ENCODE measurements at regions not wholly inside any gene's neighbourhood (a gene's known extent, or its start where the extent isn't known, plus 50 kb on each side); places are given as distances from the start of the nearest gene placed in this dataset.
"Not testable (repeated sequence)": the region's sequence is repeated elsewhere in the genome, so short reads cannot be mapped to it uniquely, and the experiment has no call there.

GRCh38 chr12:105888696-105889095, 250.1 kb downstream of the NUAK1 start:
- Mint-ChIP-seq H3K9me3 (no peaks in the 10 kb centered on the region), H3K4me1 (no peaks in the 10 kb centered on the region), H3K4me3 (no peak overlapping the region), H3K27me3 (no peaks in the 10 kb centered on the region), H3K36me3 (no peaks in the 10 kb centered on the region), H3K27ac (no peak overlapping the region)

- Mint-ChIP-seq H3K27me3 (no peaks in the 10 kb centered on the region), H3K9me3 (no peaks in the 10 kb centered on the region), H3K4me3 (no peak overlapping the region), H3K36me3 (no peaks in the 10 kb centered on the region), H3K4me1 (no peaks in the 10 kb centered on the region), H3K27ac (no peak overlapping the region)
Observed at GRCh38 chr12:105892362-105892910, 246.3 kb downstream of the NUAK1 start.

- H3K9me3 Mint-ChIP-seq, H3K4me1 Mint-ChIP-seq, H3K27ac Mint-ChIP-seq, H3K36me3 Mint-ChIP-seq, H3K4me3 Mint-ChIP-seq, H3K27me3 Mint-ChIP-seq: not testable (repeated sequence)
Observed at GRCh38 chr12:105895197-105895832, 243.4 kb downstream of the NUAK1 start.

GRCh38 chr12:105897311-105897725, 241.4 kb downstream of the NUAK1 start:
- Mint-ChIP-seq H3K4me3 (no peak overlapping the region), H3K9me3 (no peaks in the 10 kb centered on the region), H3K36me3 (no peaks in the 10 kb centered on the region), H3K27ac (no peak overlapping the region), H3K4me1 (no peaks in the 10 kb centered on the region), H3K27me3 (peaks cover 1% of the 10 kb centered on the region)

GRCh38 chr12:105898271-105898670, 240.5 kb downstream of the NUAK1 start:
- not testable (repeated sequence) for H3K4me3 Mint-ChIP-seq, H3K4me1 Mint-ChIP-seq, H3K9me3 Mint-ChIP-seq, H3K36me3 Mint-ChIP-seq, H3K27me3 Mint-ChIP-seq, H3K27ac Mint-ChIP-seq

GRCh38 chr12:105899589-105899988, 239.2 kb downstream of the NUAK1 start:
- H3K9me3 Mint-ChIP-seq, result no peaks in the 10 kb centered on the region
- H3K4me1 Mint-ChIP-seq, result no peaks in the 10 kb centered on the region
- H3K27me3 Mint-ChIP-seq, result peaks cover 1% of the 10 kb centered on the region
- no peaks in the 10 kb centered on the region for H3K36me3 Mint-ChIP-seq
- H3K27ac Mint-ChIP-seq, result no peak overlapping the region
- no peak overlapping the region for H3K4me3 Mint-ChIP-seq

GRCh38 chr12:105906561-105906960, 232.2 kb downstream of the NUAK1 start:
- Mint-ChIP-seq H3K27me3 (no peaks in the 10 kb centered on the region), H3K36me3 (no peaks in the 10 kb centered on the region), H3K4me1 (no peaks in the 10 kb centered on the region), H3K4me3 (no peak overlapping the region), H3K9me3 (no peaks in the 10 kb centered on the region), H3K27ac (no peak overlapping the region)

- Mint-ChIP-seq H3K4me3 (no peak overlapping the region), H3K4me1 (no peaks in the 10 kb centered on the region), H3K36me3 (no peaks in the 10 kb centered on the region), H3K9me3 (no peaks in the 10 kb centered on the region), H3K27ac (no peak overlapping the region), H3K27me3 (peaks cover 2% of the 10 kb centered on the region)
Observed at GRCh38 chr12:105907982-105908381, 230.8 kb downstream of the NUAK1 start.

- Mint-ChIP-seq H3K27me3 (peaks cover 2% of the 10 kb centered on the region), H3K4me1 (no peaks in the 10 kb centered on the region), H3K9me3 (peaks cover 3% of the 10 kb centered on the region), H3K36me3 (no peaks in the 10 kb centered on the region), H3K27ac (no peak overlapping the region), H3K4me3 (no peak overlapping the region)
Observed at GRCh38 chr12:105910030-105910429, 228.7 kb downstream of the NUAK1 start.

- Mint-ChIP-seq H3K36me3 (no peaks in the 10 kb centered on the region), H3K9me3 (peaks cover 5% of the 10 kb centered on the region), H3K4me3 (no peak overlapping the region), H3K27me3 (peaks cover 5% of the 10 kb centered on the region), H3K4me1 (no peaks in the 10 kb centered on the region), H3K27ac (no peak overlapping the region)
Observed at GRCh38 chr12:105911966-105912365, 226.8 kb downstream of the NUAK1 start.

- H3K36me3 Mint-ChIP-seq, result no peaks in the 10 kb centered on the region
- peaks cover 9% of the 10 kb centered on the region for H3K27me3 Mint-ChIP-seq
- H3K4me1 Mint-ChIP-seq, result no peaks in the 10 kb centered on the region
- H3K27ac Mint-ChIP-seq, result no peak overlapping the region
- H3K4me3 Mint-ChIP-seq, result no peak overlapping the region
- peaks cover 5% of the 10 kb centered on the region for H3K9me3 Mint-ChIP-seq
Observed at GRCh38 chr12:105912882-105913678, 225.7 kb downstream of the NUAK1 start.

- H3K4me3 Mint-ChIP-seq, result no peak overlapping the region
- no peaks in the 10 kb centered on the region for H3K36me3 Mint-ChIP-seq
- peaks cover 5% of the 10 kb centered on the region for H3K9me3 Mint-ChIP-seq
- H3K27ac Mint-ChIP-seq, result no peak overlapping the region
- no peaks in the 10 kb centered on the region for H3K4me1 Mint-ChIP-seq
- peaks cover 9% of the 10 kb centered on the region for H3K27me3 Mint-ChIP-seq
Observed at GRCh38 chr12:105915997-105916759, 222.6 kb downstream of the NUAK1 start.

GRCh38 chr12:105916760-105917039, 222.1 kb downstream of the NUAK1 start:
- Mint-ChIP-seq H3K9me3 (peaks cover 5% of the 10 kb centered on the region), H3K4me1 (no peaks in the 10 kb centered on the region), H3K4me3 (no peak overlapping the region), H3K36me3 (no peaks in the 10 kb centered on the region), H3K27me3 (peaks cover 9% of the 10 kb centered on the region), H3K27ac (no peak overlapping the region)

GRCh38 chr12:105920161-105920684, 218.5 kb downstream of the NUAK1 start:
- Mint-ChIP-seq H3K4me1 (no peaks in the 10 kb centered on the region), H3K4me3 (no peak overlapping the region)

GRCh38 chr12:105921055-105921454, 217.7 kb downstream of the NUAK1 start:
- Mint-ChIP-seq H3K4me1 (no peaks in the 10 kb centered on the region), H3K36me3 (no peaks in the 10 kb centered on the region), H3K27ac (no peak overlapping the region), H3K9me3 (no peaks in the 10 kb centered on the region), H3K27me3 (peaks cover 5% of the 10 kb centered on the region), H3K4me3 (no peak overlapping the region)

More at GRCh38 chr12:105920161-105920684, 218.5 kb downstream of the NUAK1 start:
- no peaks in the 10 kb centered on the region for H3K9me3 Mint-ChIP-seq
- H3K27ac Mint-ChIP-seq, result no peak overlapping the region
- no peaks in the 10 kb centered on the region for H3K36me3 Mint-ChIP-seq
- peaks cover 7% of the 10 kb centered on the region for H3K27me3 Mint-ChIP-seq
